Neural cell (in vitro differentiated cells): ENCODE measurements at regions not wholly inside any gene's neighbourhood (a gene's known extent, or its start where the extent isn't known, plus 50 kb on each side); places are given as distances from the start of the nearest gene placed in this dataset.

Experiments
- H2AFZ ChIP-seq: fragments of 200-600, 300-800 bp; sonication (generic), shearing (Covaris generic); 2 replicates; pipeline ENCODE4 v1.6.0; 2014; ENCODE audit warnings: low read depth, mild to moderate bottlenecking, antibody characterized with exemption, low read length, moderate library complexity
- H3F3A ChIP-seq: fragments of 200-600 bp; shearing (Covaris generic); 2 replicates; pipeline ENCODE4 v1.6.1; 2016; ENCODE audit warnings: mild to moderate bottlenecking, moderate library complexity, mixed read lengths, antibody characterized with exemption, low read length; ENCODE audit not compliant: insufficient read depth, poor library complexity, severe bottlenecking
- H3K27ac ChIP-seq: fragments of 200-600, 300-800 bp; sonication (generic), shearing (Covaris generic); 2 replicates; pipeline ENCODE4 v1.5.1; 2014; ENCODE audit warnings: mild to moderate bottlenecking, low read length, moderate library complexity
- H3K27me3 ChIP-seq: fragments of 300-800, 200-600 bp; sonication (generic), shearing (Covaris generic); 2 replicates; pipeline ENCODE4 v1.6.0; 2014; ENCODE audit warnings: mild to moderate bottlenecking, low read depth, low read length, moderate library complexity; ENCODE audit not compliant: insufficient read depth
- H3K36me3 ChIP-seq: fragments of 300-800, 200-600 bp; sonication (generic), shearing (Covaris generic); 2 replicates; pipeline ENCODE4 v1.5.1; 2014; ENCODE audit warnings: mild to moderate bottlenecking, antibody characterized with exemption, low read length, moderate library complexity; ENCODE audit not compliant: insufficient read depth
- H3K4me2 ChIP-seq: fragments of 300-800, 200-600 bp; sonication (generic), shearing (Covaris generic); 2 replicates; pipeline ENCODE4 v1.6.0; 2014; ENCODE audit warnings: mild to moderate bottlenecking, low read length
- H3K4me3 ChIP-seq: fragments of 300-800, 200-600 bp; sonication (generic), shearing (Covaris generic); 2 replicates; pipeline ENCODE4 v1.5.1; 2014; ENCODE audit warnings: mild to moderate bottlenecking, low read length, moderate library complexity
- H3K79me2 ChIP-seq: fragments of 200-600 bp; shearing (Covaris generic); replicated peaks from 2 replicates; pipeline ENCODE4 v1.6.0; 2014; ENCODE audit warnings: mild to moderate bottlenecking, low read length, moderate library complexity; ENCODE audit not compliant: insufficient read depth
- H3K9ac ChIP-seq: fragments of 300-800, 200-600 bp; sonication (generic), shearing (Covaris generic); 2 replicates; pipeline ENCODE4 v1.6.1; 2016; ENCODE audit warnings: mild to moderate bottlenecking, low read length, mixed read lengths
- H3K9me2 ChIP-seq: fragments of 200-600 bp; shearing (Covaris generic); 2 replicates; pipeline ENCODE4 v1.6.1; 2016; ENCODE audit warnings: mild to moderate bottlenecking, low read length, mixed read lengths; ENCODE audit not compliant: insufficient read depth
- H3K9me3 ChIP-seq: fragments of 200-600, 300-800 bp; sonication (generic), shearing (Covaris generic); 2 replicates; pipeline ENCODE4 v1.6.1; 2016; ENCODE audit warnings: mild to moderate bottlenecking, mixed run types, low read length, moderate library complexity, mixed read lengths
- H4K20me1 ChIP-seq: fragments of 200-600 bp; shearing (Covaris generic); 2 replicates; pipeline ENCODE4 v1.6.1; 2016; ENCODE audit warnings: mild to moderate bottlenecking, mixed run types; ENCODE audit not compliant: insufficient read depth
- CTCF ChIP-seq: fragments of 450-650 bp; IDR thresholded peaks from 2 replicates; pipeline ENCODE4 v1.5.1; 2014; ENCODE audit warnings: antibody characterized with exemption, mild to moderate bottlenecking, moderate library complexity; ENCODE audit not compliant: poor library complexity, severe bottlenecking
- EP300 ChIP-seq: fragments of 450-650 bp; conservative IDR thresholded peaks from 2 replicates; pipeline ENCODE4 v1.6.1; 2014; ENCODE audit warnings: antibody characterized with exemption, mild to moderate bottlenecking, moderate library complexity; ENCODE audit not compliant: poor library complexity, severe bottlenecking
- EZH2 ChIP-seq: fragments of 200-600, 300-800 bp; shearing (Covaris generic), sonication (generic); IDR thresholded peaks from 2 replicates; pipeline ENCODE4 v1.6.1; 2014; ENCODE audit warnings: antibody characterized with exemption, low read length, borderline replicate concordance, mild to moderate bottlenecking; ENCODE audit not compliant: insufficient read depth, poor library complexity, severe bottlenecking
- MXI1 ChIP-seq: fragments of 450-650 bp; conservative IDR thresholded peaks from 2 replicates; pipeline ENCODE4 v1.6.1; 2014; ENCODE audit warnings: antibody characterized with exemption, mild to moderate bottlenecking; ENCODE audit not compliant: poor library complexity, severe bottlenecking
- POLR2AphosphoS5 ChIP-seq: IDR thresholded peaks from 2 replicates; pipeline ENCODE4 v1.6.1; 2012
- RAD21 ChIP-seq: fragments of 450-650 bp; conservative IDR thresholded peaks from 2 replicates; pipeline ENCODE4 v1.6.1; 2014; ENCODE audit warnings: antibody characterized with exemption, mild to moderate bottlenecking, moderate library complexity
- REST ChIP-seq: IDR thresholded peaks from 2 replicates; pipeline ENCODE4 v1.6.1; 2012; ENCODE audit warnings: borderline replicate concordance
- SMC3 ChIP-seq: fragments of 450-650 bp; conservative IDR thresholded peaks from 2 replicates; pipeline ENCODE4 v1.6.1; 2014; ENCODE audit warnings: antibody characterized with exemption, mild to moderate bottlenecking, moderate library complexity; ENCODE audit not compliant: poor library complexity
- TAF1 ChIP-seq: IDR thresholded peaks from 2 replicates; pipeline ENCODE4 v1.6.1; 2012; ENCODE audit warnings: low read depth

- TF ChIP-seq REST (no peak), RAD21 (no peak), TAF1 (no peak), SMC3 (no peak), EZH2 (no peak), CTCF (no peak), EP300 (no peak), POLR2AphosphoS5 (no peak), MXI1 (no peak)
- peaks cover 13% of the 10 kb centered on the region for H3K27me3 ChIP-seq
- H3K36me3 ChIP-seq: no peaks in the 10 kb centered on the region
- no peaks in the 10 kb centered on the region for H3K79me2 ChIP-seq
- H3K4me2 ChIP-seq: no peak overlapping the region
- H3K27ac ChIP-seq: no peak overlapping the region
- no peaks in the 10 kb centered on the region for H3K9me2 ChIP-seq
- H2AFZ ChIP-seq: no peak overlapping the region
- H3K9ac ChIP-seq: no peak overlapping the region
- no peaks in the 10 kb centered on the region for H3F3A ChIP-seq
- no peak overlapping the region for H3K4me3 ChIP-seq
- H4K20me1 ChIP-seq: no peaks in the 10 kb centered on the region
- H3K9me3 ChIP-seq: no peaks in the 10 kb centered on the region
Observed at GRCh38 chr19:32038021-32038920, 307.1 kb upstream of the ZNF507 start.

- TF ChIP-seq POLR2AphosphoS5: no peak
- no peak for TF ChIP-seq EZH2
- no peak for TF ChIP-seq CTCF
- no peak for TF ChIP-seq TAF1
- no peak for TF ChIP-seq SMC3
- no peak for TF ChIP-seq RAD21
- TF ChIP-seq MXI1: no peak
- no peak for TF ChIP-seq REST
- TF ChIP-seq EP300: no peak
- no peaks in the 10 kb centered on the region for H3K36me3 ChIP-seq
- H3K79me2 ChIP-seq: no peaks in the 10 kb centered on the region
Observed at GRCh38 chr19:32038961-32039360, 306.4 kb upstream of the ZNF507 start.

More at GRCh38 chr19:32038961-32039360, 306.4 kb upstream of the ZNF507 start:
- Histone ChIP-seq H2AFZ (no peak overlapping the region), H3K9ac (no peak overlapping the region), H3K4me2 (no peak overlapping the region), H3F3A (no peaks in the 10 kb centered on the region), H3K27ac (no peak overlapping the region), H4K20me1 (no peaks in the 10 kb centered on the region), H3K9me3 (no peaks in the 10 kb centered on the region), H3K4me3 (no peak overlapping the region), H3K27me3 (peaks cover 20% of the 10 kb centered on the region), H3K9me2 (no peaks in the 10 kb centered on the region)
